HCT116 (cell line): ENCODE measurements at regions not wholly inside any gene's neighbourhood (a gene's known extent, or its start where the extent isn't known, plus 50 kb on each side); places are given as distances from the start of the nearest gene placed in this dataset.
"Not testable (repeated sequence)": the region's sequence is repeated elsewhere in the genome, so short reads cannot be mapped to it uniquely, and the experiment has no call there.

Experiments used
- CTCF ChIP-seq, 3 experiments: fragments of 200-600 bp in 1 of 3; sonication (generic) in 1 of 3; IDR thresholded peaks in 2 of 3; conservative IDR thresholded peaks in 1 of 3; 2 replicates each; pipeline ENCODE4 v1.5.1; 2012 to 2017; ENCODE audit warnings: low read depth in 2 of 3, low read length in 2 of 3, antibody characterized with exemption in 1 of 3, borderline replicate concordance in 1 of 3, control low read depth in 1 of 3, mild to moderate bottlenecking in 1 of 3, mixed read lengths in 1 of 3, mixed run types in 1 of 3, moderate library complexity in 1 of 3; ENCODE audit not compliant: insufficient read depth in 1 of 3
- SIN3A ChIP-seq: IDR thresholded peaks from 2 replicates; pipeline ENCODE4 v1.6.1; 2012; ENCODE audit warnings: low read depth

DNA sequence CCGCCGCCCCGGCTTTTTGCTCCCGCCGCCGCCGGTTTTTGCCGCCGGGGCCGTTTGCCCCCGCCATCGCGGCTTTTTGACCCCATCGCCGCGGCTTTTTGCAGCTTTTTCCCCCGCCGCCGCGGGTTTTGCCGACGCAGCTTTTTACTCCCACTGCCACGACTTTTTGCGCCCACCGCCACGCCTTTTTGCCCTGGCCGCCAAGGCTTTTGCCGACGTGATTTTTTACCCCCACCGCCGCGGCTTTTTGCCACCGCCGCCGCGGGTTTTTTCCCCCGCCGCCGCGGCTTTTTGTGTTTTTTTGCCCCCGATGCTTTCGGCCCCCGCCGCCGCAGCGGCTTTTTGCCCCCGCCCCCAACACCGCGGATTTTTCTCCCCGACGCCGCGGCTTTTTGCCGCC, 5001.9 kb upstream of the OR11H1 start:
- not testable (repeated sequence) for TF ChIP-seq CTCF (IDR thresholded peaks at IDR 0.05 in 2 of 3, conservative IDR thresholded peaks at IDR 0.05 in 1 of 3; ENCODE audit: borderline replicate concordance in 1 of 3, insufficient read depth in 1 of 3, low read depth in 2 of 3, low read length in 2 of 3); SIN3A
